Endothelial cell of umbilical vein (primary cell): ENCODE measurements at regions not wholly inside any gene's neighbourhood (a gene's known extent, or its start where the extent isn't known, plus 50 kb on each side); places are given as distances from the start of the nearest gene placed in this dataset.

Source experiments
- BruUV-seq: library from RNA; stranded (reverse); fragments of 400-500 nt; replicated peaks from 2 replicates; lab custom pipeline; 2021; lab: Mats Ljungman, UMichigan
- CTCF ChIA-PET: fragments of 300-600, 350-600 bp; sonication (Branson Sonifier 250); formaldehyde crosslinking; loops from one replicate; lab custom pipeline; 2021; ENCODE audit warnings: antibody characterized with exemption, inconsistent platforms; lab: Charles Lee
- POLR2A ChIA-PET: fragments of 300-600, 350-600 bp; sonication (Branson Sonifier 250); formaldehyde crosslinking; loops from one replicate; lab custom pipeline; 2021; ENCODE audit warnings: antibody characterized with exemption, inconsistent platforms; lab: Charles Lee
- DNase-seq: peaks from one replicate; pipeline ENCODE4 v3.0.0-alpha.2; 2011; ENCODE audit warnings: low read depth, low spot score
- FAIRE-seq: peaks from 2 replicates; lab custom pipeline; 2011; peaks lifted over from hg19 to GRCh38; lab: Jason Lieb, UNC
- H2AFZ ChIP-seq: 2 replicates; pipeline ENCODE4 v1.6.0; 2012; ENCODE audit warnings: low read depth, low read length, control low read depth, inconsistent platforms
- H3K27ac ChIP-seq: 2 replicates; pipeline ENCODE4 v1.5.1; 2011; ENCODE audit warnings: low read depth, mild to moderate bottlenecking, control low read depth, low read length, moderate library complexity; ENCODE audit not compliant: insufficient read depth
- H3K27me3 ChIP-seq, 2 experiments: 2 replicates each; pipeline versions ENCODE4 v1.6.0 to v1.6.1; 2011; ENCODE audit warnings: low read length in 2 of 2, mixed read lengths in 1 of 2; ENCODE audit not compliant: control insufficient read depth in 2 of 2, insufficient read depth in 2 of 2
- H3K36me3 ChIP-seq, 2 experiments: 2 replicates in 1 of 2; 3 replicates in 1 of 2; pipeline ENCODE4 v1.5.1; 2011; ENCODE audit warnings: low read length in 2 of 2, mild to moderate bottlenecking in 1 of 2, moderate library complexity in 1 of 2; ENCODE audit not compliant: control insufficient read depth in 2 of 2, insufficient read depth in 2 of 2; ENCODE audit errors: extremely low read depth in 1 of 2
- H3K4me1 ChIP-seq: 3 replicates; pipeline ENCODE4 v1.5.1; 2011; ENCODE audit warnings: mild to moderate bottlenecking, low read length; ENCODE audit not compliant: control insufficient read depth, insufficient read depth; ENCODE audit errors: extremely low read depth
- H3K4me2 ChIP-seq: 2 replicates; pipeline ENCODE4 v1.6.1; 2011; ENCODE audit warnings: low read length, control low read depth, mixed read lengths; ENCODE audit not compliant: insufficient read depth
- H3K4me3 ChIP-seq, 3 experiments: fragments of 200-600 bp in 1 of 3; sonication (generic), shearing (Covaris generic) in 1 of 3; replicated peaks in 1 of 3; 2 replicates each; pipeline ENCODE4 v1.5.1; 2011 to 2016; ENCODE audit warnings: control low read depth in 3 of 3, low read length in 3 of 3, mild to moderate bottlenecking in 2 of 3, inconsistent platforms in 1 of 3, low read depth in 1 of 3, moderate library complexity in 1 of 3; ENCODE audit not compliant: insufficient read depth in 1 of 3
- H3K79me2 ChIP-seq: 2 replicates; pipeline ENCODE4 v1.6.0; 2012; ENCODE audit warnings: low read length, inconsistent platforms; ENCODE audit not compliant: control insufficient read depth, insufficient read depth
- H3K9ac ChIP-seq: replicated peaks from 2 replicates; pipeline ENCODE3; 2011; ENCODE audit warnings: low read length, control low read depth; ENCODE audit not compliant: insufficient read depth; ENCODE audit errors: extremely low read depth
- H3K9me1 ChIP-seq: replicated peaks from 3 replicates; pipeline ENCODE4 v1.6.0; 2011; ENCODE audit warnings: mild to moderate bottlenecking, low read length; ENCODE audit not compliant: control insufficient read depth, insufficient read depth; ENCODE audit errors: extremely low read depth
- H3K9me3 ChIP-seq: replicated peaks from 2 replicates; pipeline ENCODE4 v1.5.1; 2012; ENCODE audit warnings: low read length, inconsistent platforms; ENCODE audit not compliant: control insufficient read depth, insufficient read depth
- H4K20me1 ChIP-seq: replicated peaks from 2 replicates; pipeline ENCODE3; 2011; ENCODE audit warnings: mild to moderate bottlenecking, low read length; ENCODE audit not compliant: control insufficient read depth, insufficient read depth; ENCODE audit errors: extremely low read depth
- CTCF ChIP-seq, 2 donors: IDR thresholded peaks; 1 replicate in 1 of 2; 2 replicates in 1 of 2; pipeline ENCODE4 v1.5.1; 2011; ENCODE audit warnings: low read length in 2 of 2, mild to moderate bottlenecking in 2 of 2, moderate library complexity in 2 of 2, control low read depth in 1 of 2, inconsistent platforms in 1 of 2, low read depth in 1 of 2; ENCODE audit not compliant: insufficient read depth in 1 of 2; ENCODE audit errors: extremely low read depth in 1 of 2
- EZH2 ChIP-seq: IDR thresholded peaks from 2 replicates; pipeline ENCODE4 v1.6.1; 2012; ENCODE audit warnings: borderline replicate concordance, low read depth, mild to moderate bottlenecking, moderate library complexity, low read length, inconsistent platforms; ENCODE audit not compliant: severe bottlenecking
- FOS ChIP-seq: IDR thresholded peaks from 2 replicates; pipeline ENCODE4 v1.6.1; 2011; ENCODE audit warnings: mild to moderate bottlenecking, low read length, moderate library complexity, borderline replicate concordance; ENCODE audit not compliant: insufficient read depth
- GATA2 ChIP-seq: IDR thresholded peaks from 2 replicates; pipeline ENCODE4 v1.7.0; 2011; ENCODE audit warnings: low read depth, mild to moderate bottlenecking, moderate library complexity, mixed read lengths, low read length; ENCODE audit not compliant: insufficient read length, insufficient read depth
- JUN ChIP-seq: IDR thresholded peaks from 2 replicates; pipeline ENCODE4 v1.6.1; 2011; ENCODE audit warnings: borderline replicate concordance, low read depth; ENCODE audit not compliant: insufficient read length, insufficient read depth
- MYC ChIP-seq: IDR thresholded peaks from one replicate; pipeline ENCODE4 v1.6.1; 2011; ENCODE audit warnings: mild to moderate bottlenecking, low read depth, low read length
- POLR2A ChIP-seq: IDR thresholded peaks from 2 replicates; pipeline ENCODE4 v1.6.1; 2012; ENCODE audit warnings: low read depth, mild to moderate bottlenecking, control low read depth, low read length
- POLR2AphosphoS5 ChIP-seq: IDR thresholded peaks from 2 replicates; pipeline ENCODE4 v1.6.1; 2012; ENCODE audit warnings: low read depth, mild to moderate bottlenecking, control low read depth, low read length, moderate library complexity; ENCODE audit not compliant: insufficient read depth
- dilution Hi-C: fragments of 300-500 bp; cut with MboI; formaldehyde crosslinking; loops from one replicate; pipeline ENCODE4 v1.15.0; 2019; ENCODE audit warnings: low sequenced_read_pairs; ENCODE audit not compliant: extremely low pct_ligation_motif_present
- intact Hi-C: fragments of 100-400 bp; cut with micrococcal nuclease; formaldehyde crosslinking; loops from one replicate; pipeline ENCODE4 v1.10.0; 2022
- TF ChIP-seq, protein P1 (sequence below): IDR thresholded peaks from 2 replicates; pipeline ENCODE4 v1.6.1; 2011; ENCODE audit not compliant: insufficient read depth, insufficient read length

DNA sequence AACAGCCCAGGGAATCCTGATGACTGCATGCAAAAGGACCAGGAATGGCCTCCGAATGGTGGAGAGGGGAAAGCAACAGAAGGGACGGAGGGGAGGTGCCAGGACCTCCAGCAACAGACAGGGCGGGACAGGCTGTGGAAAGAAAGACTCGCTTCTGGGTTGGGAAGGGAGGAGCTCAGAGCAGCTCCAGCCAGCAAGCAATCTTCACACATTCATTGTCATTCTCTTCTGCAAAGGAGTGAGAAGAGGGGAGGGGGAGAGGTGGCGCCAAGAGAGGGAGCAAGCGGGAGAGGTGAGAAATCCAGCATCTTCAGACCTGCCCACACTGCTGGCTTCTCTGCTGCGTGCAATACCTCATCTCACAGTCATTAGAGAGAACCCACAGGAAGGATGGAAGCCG is 509.0 kb downstream of the BUD13 start:
- no peaks in the 10 kb centered on the region for H3K9me3 ChIP-seq
- no peak overlapping the region for H3K4me3 ChIP-seq
- no peaks in the 10 kb centered on the region for H3K27me3 ChIP-seq
- no peaks in the 10 kb centered on the region for H3K36me3 ChIP-seq
- intact Hi-C loops (no loop called here), dilution Hi-C loops (no loop called here)
- DNase-seq (no peak), FAIRE-seq (no peak)
- H4K20me1 ChIP-seq, result no peaks in the 10 kb centered on the region
- H3K79me2 ChIP-seq, result no peaks in the 10 kb centered on the region
- no peak overlapping the region for H3K9ac ChIP-seq
- ChIA-PET POLR2A (no interaction called here), CTCF (no interaction called here)
- H3K27ac ChIP-seq, result no peak overlapping the region
- no peak overlapping the region for H3K4me2 ChIP-seq
- no peaks in the 10 kb centered on the region for H3K4me1 ChIP-seq
- no peaks in the 10 kb centered on the region for H3K9me1 ChIP-seq
- BruUV-seq, result no TSS peak
- TF ChIP-seq, protein P1, sequence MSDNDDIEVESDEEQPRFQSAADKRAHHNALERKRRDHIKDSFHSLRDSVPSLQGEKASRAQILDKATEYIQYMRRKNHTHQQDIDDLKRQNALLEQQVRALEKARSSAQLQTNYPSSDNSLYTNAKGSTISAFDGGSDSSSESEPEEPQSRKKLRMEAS, result no peak
- no peak for TF ChIP-seq POLR2AphosphoS5
- TF ChIP-seq EZH2, result no peak
- no peak for TF ChIP-seq POLR2A
- H2AFZ ChIP-seq, result no peak overlapping the region

GRCh38 chr11:116263019-116263418 is 509.8 kb downstream of the BUD13 start:
- no peaks in the 10 kb centered on the region for H3K4me1 ChIP-seq
- BruUV-seq, result no TSS peak
- CTCF ChIA-PET, result no interaction called here
- no peak overlapping the region for H3K9ac ChIP-seq
- H3K27ac ChIP-seq, result no peak overlapping the region
- dilution Hi-C loops, result no loop called here
- H3K9me1 ChIP-seq, result no peaks in the 10 kb centered on the region
- no peaks in the 10 kb centered on the region for H3K27me3 ChIP-seq
- H2AFZ ChIP-seq, result no peak overlapping the region
- no peaks in the 10 kb centered on the region for H3K36me3 ChIP-seq
- FAIRE-seq (no peak), DNase-seq (no peak)
- H3K79me2 ChIP-seq, result no peaks in the 10 kb centered on the region
- intact Hi-C loops, result no loop called here
- H4K20me1 ChIP-seq, result no peaks in the 10 kb centered on the region
- POLR2A ChIA-PET, result no interaction called here
- TF ChIP-seq GATA2, result no peak
- TF ChIP-seq EZH2, result no peak
- TF ChIP-seq FOS, result no peak
- TF ChIP-seq POLR2AphosphoS5, result no peak
- TF ChIP-seq JUN, result no peak
- no peak for TF ChIP-seq POLR2A
- TF ChIP-seq MYC, result no peak
- TF ChIP-seq, protein P1, result no peak
- no peak for TF ChIP-seq CTCF (IDR thresholded peaks at IDR 0.05; ENCODE audit: extremely low read depth in 1 of 2, insufficient read depth in 1 of 2, low read depth in 1 of 2, low read length in 2 of 2)
- no peaks in the 10 kb centered on the region for H3K9me3 ChIP-seq
- no peak overlapping the region for H3K4me3 ChIP-seq
- no peak overlapping the region for H3K4me2 ChIP-seq
